Fibroblast of skin of abdomen (primary cell): ENCODE measurements at regions not wholly inside any gene's neighbourhood (a gene's known extent, or its start where the extent isn't known, plus 50 kb on each side); places are given as distances from the start of the nearest gene placed in this dataset.
A peak's percentile ranks its signal among the peaks of the same experiment; 100 is the strongest.

Experiments used
- DNase-seq: peaks from one replicate; pipeline ENCODE4 v3.0.0-alpha.2; 2013

DNA sequence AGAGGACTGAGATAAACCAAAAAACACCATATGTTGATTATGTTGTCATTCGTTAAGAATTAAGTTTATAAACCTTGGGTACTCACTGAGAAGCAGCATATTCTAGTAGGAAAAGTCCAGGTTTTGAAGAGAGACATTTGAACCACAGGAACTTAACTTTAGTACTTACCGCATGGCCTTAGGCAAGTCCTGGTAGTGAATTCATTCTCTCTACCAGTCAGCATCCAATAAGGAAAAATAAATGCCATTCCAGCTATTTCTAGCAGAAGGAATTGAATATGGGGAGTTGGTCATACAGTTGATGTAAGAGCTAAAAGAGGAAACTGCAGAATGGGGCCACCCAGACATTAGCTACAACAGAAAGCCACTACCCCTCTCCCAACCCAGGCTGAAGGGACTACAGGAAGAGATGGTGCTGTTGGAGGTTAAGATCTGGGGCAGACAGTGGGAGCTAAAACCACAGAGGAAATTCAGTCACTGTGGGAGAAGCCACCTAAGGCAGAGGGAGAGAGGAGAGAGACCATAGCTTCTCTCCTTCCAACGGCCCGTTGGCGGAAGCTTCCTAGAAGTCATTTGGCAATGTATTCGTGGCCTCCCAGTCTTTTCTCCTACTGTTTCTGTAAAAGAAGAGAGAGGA is 133.8 kb upstream of the RARB start:
- DNase-seq = no peak

DNA sequence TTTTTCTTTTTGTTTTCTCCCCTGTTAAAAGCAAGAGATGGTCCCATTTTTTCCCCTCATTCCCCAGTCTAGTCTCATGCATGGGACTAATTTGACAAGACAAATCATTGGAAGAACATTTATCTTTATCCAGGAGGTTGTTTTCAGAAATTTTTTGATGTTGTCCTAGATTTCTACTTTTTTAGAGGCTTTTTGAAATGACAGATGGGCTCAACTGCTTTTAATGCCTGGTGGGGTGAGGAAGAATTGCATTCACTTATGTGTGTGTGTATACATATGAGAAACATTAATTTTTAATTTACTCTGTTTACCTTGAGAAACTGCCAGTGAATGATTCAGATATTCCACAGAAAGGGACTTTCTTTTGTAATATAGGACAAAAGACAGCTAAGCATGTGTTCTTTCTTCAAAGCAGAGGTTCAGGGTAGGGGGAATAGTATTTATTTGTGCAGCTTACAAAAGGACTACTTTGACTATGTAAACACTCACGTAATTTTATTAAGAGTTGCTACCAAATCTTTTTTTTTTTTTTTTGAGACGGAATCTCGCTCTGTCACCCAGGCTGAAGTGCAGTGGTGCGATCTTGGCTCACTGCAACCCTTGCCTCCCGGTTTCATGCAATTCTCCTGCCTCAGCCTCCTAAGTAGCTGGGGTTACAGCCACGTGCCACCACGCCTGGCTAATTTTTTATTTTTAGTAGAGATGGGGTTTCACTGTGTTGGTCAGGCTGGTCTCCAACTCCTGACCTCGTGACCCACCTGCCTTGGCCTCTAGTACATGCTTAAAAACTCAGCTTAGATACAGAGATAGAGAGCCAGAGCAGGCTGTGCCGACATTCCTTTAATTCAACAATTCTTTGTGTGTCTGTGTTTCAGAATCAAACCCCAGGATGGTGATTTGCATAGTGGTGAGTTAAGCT is 130.1 kb upstream of the RARB start:
- peak; percentile 50 for DNase-seq

DNA sequence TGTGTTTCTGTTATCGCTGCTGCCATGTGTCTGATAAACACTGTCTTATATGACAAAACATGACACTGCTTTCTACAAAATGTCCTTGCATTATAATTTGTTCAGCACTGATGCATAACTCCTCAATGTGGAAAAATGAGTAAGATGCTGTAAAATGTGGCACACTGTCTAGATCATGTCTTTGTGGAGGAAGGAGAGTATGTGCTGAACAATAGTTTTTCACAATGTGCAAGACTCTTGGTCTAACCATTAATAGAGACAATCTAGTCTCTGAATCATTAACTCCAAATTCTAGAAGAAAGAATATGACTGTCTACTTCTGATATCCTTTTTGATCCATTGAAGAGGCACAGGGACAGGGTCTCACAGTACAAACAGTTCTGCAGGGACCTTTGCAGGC is 127.9 kb upstream of the RARB start:
- DNase-seq = no peak

GRCh38 chr3:25304916-25305315 is 123.1 kb upstream of the RARB start:
- DNase-seq = no peak

GRCh38 chr3:25306066-25306465 is 122.0 kb upstream of the RARB start:
- peak; percentile 16 for DNase-seq

DNA sequence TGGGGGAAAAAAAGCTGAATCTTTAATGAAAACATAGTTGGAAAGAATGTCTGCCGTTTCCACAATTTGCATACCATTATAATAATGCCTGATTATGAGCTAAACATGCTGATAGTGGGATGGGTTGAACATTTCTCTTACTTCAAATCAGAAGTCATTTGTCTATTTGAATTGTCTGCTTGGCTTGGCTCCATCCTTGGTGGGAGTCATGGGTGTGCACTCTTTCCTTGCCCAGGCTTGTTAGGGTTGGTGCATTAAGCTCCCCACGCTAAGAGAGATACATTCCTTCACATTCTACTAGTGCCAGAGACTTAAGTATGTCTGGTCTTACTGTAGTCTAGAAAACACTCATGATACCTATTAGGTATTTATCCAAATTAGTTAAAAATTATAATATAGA is 121.4 kb upstream of the RARB start:
- DNase-seq = no peak

DNA sequence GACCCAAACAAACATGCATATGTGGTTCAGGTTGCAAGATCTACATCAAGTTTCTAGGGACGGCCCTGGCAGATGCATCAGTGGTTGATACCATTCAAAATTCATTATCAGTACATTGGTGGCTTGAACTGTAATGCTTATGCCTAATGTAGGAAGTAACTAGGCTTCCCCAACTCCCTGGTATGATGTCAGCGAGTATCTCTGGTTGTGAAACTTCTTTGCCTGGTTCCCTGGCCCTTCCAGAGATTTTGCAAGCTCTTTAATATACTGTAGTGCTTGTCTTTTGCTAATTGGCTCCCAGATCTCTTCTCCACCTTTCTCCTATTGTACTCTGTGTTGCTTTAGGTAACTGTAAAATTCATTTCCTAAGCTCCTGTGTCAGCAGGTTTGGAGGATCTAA is 114.8 kb upstream of the RARB start:
- no peak for DNase-seq

- DNase-seq = no peak
Measured at GRCh38 chr3:25324954-25325655, 103.0 kb upstream of the RARB start.

DNA sequence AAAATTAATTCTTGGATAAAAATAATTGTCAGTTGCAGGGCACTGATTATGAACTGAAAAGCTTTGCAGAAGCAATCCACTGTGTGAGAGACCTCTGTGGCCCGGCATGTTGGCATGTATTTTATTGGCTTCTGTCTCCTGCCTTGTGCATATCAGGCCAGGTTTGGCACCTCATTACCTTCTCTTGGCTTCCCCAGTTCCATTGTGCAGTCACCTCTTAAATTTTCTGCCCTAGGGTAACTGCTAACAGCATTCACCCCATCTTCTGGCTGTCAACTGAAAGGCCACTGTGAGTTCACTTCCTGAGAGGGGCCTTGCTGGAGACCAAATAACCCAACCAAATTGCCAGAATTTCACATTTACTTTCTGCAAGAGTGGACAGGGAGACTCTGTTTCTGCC is 92.7 kb upstream of the RARB start:
- no peak for DNase-seq

- no peak for DNase-seq
Measured at GRCh38 chr3:25338158-25338725, 89.8 kb upstream of the RARB start.

DNA sequence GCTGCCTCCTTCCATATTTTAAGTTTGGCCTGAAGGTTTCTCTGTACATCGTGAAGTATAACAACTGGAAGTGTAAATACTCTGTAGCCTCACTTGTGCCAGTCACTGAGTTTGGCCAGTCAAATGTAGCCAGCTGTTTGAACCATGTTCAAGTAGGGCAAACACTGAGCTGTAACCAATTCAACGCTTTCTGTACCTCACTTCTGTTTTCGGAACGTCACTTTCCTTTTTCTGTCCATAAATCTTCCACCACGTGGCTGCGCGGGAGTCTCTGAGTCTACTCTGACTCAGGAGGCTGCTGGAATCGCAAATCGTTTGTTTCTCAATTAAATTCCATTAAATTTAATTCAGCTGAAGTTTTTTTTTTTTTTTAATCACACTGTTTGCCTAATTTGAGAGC is 88.8 kb upstream of the RARB start:
- no peak for DNase-seq

- no peak for DNase-seq
Measured at GRCh38 chr3:25344670-25345069, 83.4 kb upstream of the RARB start.

DNA sequence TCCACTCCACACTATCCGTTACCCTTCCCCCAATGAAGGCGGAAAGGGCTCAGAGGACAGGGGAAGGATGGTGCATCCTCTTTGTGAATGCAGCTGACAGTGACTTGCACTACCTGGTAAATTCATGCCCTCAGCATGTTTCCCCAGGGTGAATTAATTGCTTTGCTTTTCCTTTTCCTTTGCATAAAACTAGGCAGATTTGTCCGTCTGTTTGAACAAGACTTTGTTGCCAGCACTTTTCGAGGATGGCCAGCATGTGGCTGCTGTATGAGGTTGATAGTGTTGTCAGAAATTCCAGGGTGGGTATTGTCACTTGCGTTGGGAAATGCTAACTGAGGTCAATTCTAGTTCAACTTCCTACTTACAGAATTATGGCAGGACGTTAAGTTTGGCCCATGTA is 79.0 kb upstream of the RARB start:
- no peak for DNase-seq

GRCh38 chr3:25349828-25350724 is 78.0 kb upstream of the RARB start:
- no peak for DNase-seq

DNA sequence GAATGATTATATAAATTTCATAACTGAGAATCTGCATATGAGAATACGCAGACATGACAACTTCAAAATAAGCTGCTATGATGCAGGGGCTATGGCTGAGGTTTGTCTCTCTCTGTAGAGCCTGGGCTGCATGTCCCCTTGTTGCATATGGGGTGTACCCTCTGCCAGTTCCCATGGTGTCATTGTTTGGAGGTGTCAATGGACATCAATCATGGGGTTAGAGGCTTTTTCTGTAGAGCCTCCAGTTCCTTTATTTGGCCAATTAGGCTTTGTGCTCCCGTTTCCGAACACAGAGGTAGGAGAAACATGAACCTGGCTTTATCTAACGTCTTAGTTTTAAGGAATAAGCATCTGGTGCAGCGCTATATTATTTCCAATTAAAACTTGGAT is 77.3 kb upstream of the RARB start:
- DNase-seq = no peak

DNA sequence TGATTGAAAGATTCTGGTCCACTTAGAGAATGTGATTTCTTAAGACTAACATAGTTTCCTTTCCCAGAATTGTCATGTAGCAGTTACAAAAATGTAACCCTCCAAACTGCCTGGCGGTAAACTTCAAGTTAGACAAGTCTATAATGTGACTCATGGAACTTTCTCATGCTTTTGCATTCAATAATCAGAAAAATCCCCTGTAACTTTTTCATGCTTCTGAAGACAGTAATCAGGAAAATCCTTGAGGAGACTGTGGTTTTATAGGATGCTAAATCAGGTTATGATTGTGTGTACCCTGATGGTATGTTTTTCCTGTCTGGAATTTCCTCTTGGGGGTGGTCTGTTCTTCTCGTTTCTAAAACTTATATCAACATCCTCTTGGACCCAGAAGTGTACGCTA is 74.0 kb upstream of the RARB start:
- peak; percentile 88 for DNase-seq

DNA sequence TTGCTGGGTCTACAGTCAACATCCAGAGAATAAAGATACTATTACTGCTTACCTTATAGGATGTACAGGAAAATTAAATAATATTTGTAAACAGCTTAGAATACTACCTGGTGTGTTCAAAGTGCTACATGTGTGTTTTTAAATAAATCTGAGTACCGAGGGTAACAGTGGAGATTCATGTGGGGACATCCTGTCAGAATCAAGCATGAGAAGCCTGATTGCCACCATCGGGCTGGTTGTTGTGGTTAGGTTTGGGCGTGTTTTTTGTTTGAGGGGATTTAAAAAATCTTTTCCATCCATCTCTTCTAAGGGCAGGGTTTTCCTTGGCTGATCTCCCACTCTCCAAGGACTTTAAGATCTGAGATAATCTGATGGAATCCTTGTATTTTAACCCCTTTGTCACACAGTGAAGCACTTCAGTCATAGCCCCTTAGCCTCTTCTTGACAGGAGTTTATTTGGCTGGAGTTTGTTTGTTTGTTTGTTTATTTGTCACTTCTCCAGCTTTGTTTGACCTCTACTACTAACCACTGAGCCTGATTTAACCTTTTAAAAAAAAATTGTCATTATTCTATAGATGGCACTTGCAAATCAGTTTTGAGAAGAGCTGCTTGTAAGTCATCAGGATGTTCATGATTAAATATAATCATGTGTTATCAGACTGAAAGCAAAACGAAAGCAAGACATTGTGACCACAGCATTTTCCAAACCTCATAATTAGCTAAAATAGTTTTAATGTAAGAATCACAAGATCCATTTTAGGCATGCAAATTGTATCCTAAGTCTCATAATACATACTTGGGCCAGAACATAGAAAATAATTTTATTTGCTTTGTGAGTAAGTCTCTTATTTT is 72.8 kb upstream of the RARB start:
- no peak for DNase-seq

DNA sequence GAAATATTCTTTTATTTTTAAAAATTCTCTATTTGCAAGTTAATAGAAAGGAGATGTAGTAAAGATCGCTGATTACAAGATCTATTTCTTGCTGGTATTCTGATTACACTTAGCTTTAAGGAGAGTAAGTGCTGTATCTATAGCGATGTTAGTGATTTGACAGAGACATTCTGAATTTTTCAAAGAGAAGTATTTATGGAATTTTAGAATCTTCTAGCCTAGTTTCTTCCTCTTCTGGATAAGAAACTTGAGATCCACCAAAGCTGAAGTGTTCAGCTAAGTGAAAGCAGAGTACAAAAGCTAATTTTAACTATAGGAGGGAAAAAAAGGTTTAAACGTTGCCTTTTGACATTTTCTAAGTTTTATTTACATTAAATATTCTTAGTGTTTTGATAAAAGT is 72.1 kb upstream of the RARB start:
- DNase-seq = peak; percentile 19

GRCh38 chr3:25362118-25362517 is 65.9 kb upstream of the RARB start:
- DNase-seq = no peak

DNA sequence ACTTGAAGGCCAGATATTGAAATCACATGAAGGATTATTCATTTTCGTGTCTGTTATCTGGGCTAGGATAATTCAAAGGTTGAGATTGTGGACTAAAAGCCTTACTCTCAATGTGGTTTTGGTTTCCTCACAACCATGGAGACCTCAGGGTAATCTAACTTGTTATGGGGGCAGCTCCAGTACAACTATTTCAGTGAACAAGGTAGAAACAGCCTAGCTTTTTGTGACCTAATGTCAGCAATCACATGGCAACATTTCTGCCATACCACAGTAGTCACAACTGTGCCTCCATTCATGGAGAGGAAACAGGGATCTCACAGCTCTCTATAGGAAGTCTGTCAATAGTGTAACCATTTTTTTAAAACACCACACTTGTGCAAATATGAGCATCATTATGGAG is 62.4 kb upstream of the RARB start:
- DNase-seq = no peak

DNA sequence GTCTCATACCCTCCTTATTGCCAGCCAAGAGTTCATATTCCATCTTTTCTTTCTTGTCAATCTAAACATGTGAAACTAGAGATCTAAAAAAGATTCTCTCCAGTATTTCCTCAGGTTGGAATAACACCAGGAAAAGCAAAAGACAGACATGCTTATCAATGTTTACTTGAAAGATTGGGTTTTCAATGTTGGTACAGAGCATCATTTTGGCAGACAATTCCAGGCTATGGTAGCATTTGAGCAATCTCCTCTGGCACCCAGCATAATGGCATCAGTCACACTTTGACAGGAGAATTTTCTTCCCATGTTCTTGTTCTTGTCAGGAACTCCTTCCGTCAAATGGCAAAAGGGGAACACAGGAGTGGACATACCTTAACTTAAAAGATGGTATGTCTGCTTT is 61.0 kb upstream of the RARB start:
- no peak for DNase-seq
